C4-2B (cell line): ENCODE measurements at regions not wholly inside any gene's neighbourhood (a gene's known extent, or its start where the extent isn't known, plus 50 kb on each side); places are given as distances from the start of the nearest gene placed in this dataset.

Source experiments
- CTCF ChIP-seq: fragments of 450-650 bp; conservative IDR thresholded peaks from 2 replicates; pipeline ENCODE4 v1.5.1; 2017; ENCODE audit warnings: mild to moderate bottlenecking
- ZFX ChIP-seq: fragments of 450-650 bp; IDR thresholded peaks from 2 replicates; pipeline ENCODE4 v1.6.1; 2017

DNA sequence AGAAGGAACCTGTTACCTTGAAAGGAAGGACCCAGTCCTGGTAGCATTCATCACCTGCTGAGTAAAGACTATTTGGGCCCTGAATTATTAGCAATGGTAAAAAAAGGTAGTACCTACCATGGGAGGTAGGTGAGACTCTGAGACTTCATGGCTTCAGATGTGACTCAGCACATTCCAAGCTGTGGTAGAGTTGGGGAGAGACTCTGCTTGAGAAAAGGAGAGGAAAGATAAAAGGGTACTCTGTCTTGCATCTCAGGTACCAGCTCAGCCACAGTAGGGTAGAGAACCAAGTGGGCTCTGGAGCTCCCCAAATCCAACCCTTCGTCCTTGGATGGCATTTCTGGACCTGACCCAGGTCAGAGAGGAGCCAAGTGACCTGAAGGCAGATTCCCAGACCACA lies 430.4 kb downstream of the TBL1XR1 start:
- TF ChIP-seq CTCF (no peak), ZFX (no peak)
